Suppressor macrophage treated with lipopolysaccharide for 1 hour (primary cell): ENCODE measurements at regions not wholly inside any gene's neighbourhood (a gene's known extent, or its start where the extent isn't known, plus 50 kb on each side); places are given as distances from the start of the nearest gene placed in this dataset.

Source experiments
- DNase-seq, 3 donors: peaks; one replicate each; pipeline ENCODE4 v3.0.0-alpha.2; 2020 to 2022

DNA sequence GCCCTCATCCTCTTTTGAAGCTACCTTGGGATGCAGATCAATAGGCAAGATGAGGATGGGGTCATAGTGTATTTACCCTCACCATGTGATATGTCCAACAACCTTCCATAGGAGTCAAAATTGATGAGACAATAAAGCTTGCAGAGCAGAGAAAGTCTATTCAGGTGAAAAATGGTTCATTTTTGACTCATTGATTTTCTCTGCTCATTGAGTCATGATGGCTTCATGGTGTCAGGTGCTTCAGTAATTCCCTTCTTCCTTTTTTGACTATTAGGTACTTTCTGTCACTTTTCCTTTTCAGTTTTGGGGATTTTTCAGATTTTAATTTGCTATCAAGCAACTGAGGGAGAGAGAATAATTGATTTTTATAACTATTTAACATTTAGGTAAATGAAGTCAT, 55.9 kb upstream of the IL2 start:
- no peak for DNase-seq

- no peak for DNase-seq
Measured at GRCh38 chr4:122508083-122508482, 51.6 kb upstream of the IL2 start.
